Memory B cell (primary cell): ENCODE measurements at regions not wholly inside any gene's neighbourhood (a gene's known extent, or its start where the extent isn't known, plus 50 kb on each side); places are given as distances from the start of the nearest gene placed in this dataset.

Experiments
- ATAC-seq: fragments of 150-1000 bp; cut with Tn5 transposase; 2 replicates; pipeline ENCODE4 v1.10.0; 2021; ENCODE audit warnings: low read depth, mild to moderate bottlenecking, moderate library complexity
- DNase-seq, 2 donors: peaks; one replicate each; pipeline ENCODE4 v3.0.0; 2022; ENCODE audit warnings: low spot score in 2 of 2
- H3K27ac Mint-ChIP-seq: one replicate; pipeline ENCODE4 v1.8.0; 2022; ENCODE audit warnings: mild to moderate bottlenecking, moderate library complexity, mixed read lengths
- H3K27me3 Mint-ChIP-seq: one replicate; pipeline ENCODE4 v1.8.0; 2022; ENCODE audit warnings: mixed read lengths
- H3K36me3 Mint-ChIP-seq: one replicate; pipeline ENCODE4 v1.8.0; 2022; ENCODE audit warnings: mild to moderate bottlenecking, mixed read lengths
- H3K4me1 Mint-ChIP-seq: one replicate; pipeline ENCODE4 v1.8.0; 2022; ENCODE audit warnings: mixed read lengths
- H3K4me3 Mint-ChIP-seq: one replicate; pipeline ENCODE4 v1.8.0; 2022; ENCODE audit warnings: mild to moderate bottlenecking, moderate library complexity, mixed read lengths
- H3K9me3 Mint-ChIP-seq: one replicate; pipeline ENCODE4 v1.8.0; 2022; ENCODE audit warnings: mixed read lengths

DNA sequence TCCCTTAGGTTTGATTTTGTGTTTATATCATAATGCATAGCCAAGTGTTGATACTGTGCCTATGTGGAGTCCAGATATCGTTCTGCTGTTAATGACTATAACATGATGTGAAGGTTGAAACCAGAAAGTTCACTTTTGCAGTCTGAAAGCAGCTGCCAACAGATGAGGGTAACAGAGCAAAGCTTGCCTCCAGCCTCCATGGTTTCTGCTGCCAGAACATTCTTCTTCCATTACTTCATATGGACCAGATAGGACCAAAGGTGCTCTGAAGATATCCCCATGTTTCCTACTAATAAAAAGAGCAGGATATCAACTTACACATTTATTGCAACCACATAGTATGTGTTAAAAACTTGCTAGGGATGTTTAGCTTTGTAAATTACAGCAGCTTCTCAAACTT, 394.1 kb downstream of the SPRY1 start:
- no peak for DNase-seq
- ATAC-seq: no peak
- peaks cover 1% of the 10 kb centered on the region for H3K9me3 Mint-ChIP-seq
- H3K4me3 Mint-ChIP-seq: no peak overlapping the region
- H3K27me3 Mint-ChIP-seq: no peaks in the 10 kb centered on the region
- H3K4me1 Mint-ChIP-seq: no peaks in the 10 kb centered on the region
- H3K27ac Mint-ChIP-seq: no peak overlapping the region
- H3K36me3 Mint-ChIP-seq: no peaks in the 10 kb centered on the region

DNA sequence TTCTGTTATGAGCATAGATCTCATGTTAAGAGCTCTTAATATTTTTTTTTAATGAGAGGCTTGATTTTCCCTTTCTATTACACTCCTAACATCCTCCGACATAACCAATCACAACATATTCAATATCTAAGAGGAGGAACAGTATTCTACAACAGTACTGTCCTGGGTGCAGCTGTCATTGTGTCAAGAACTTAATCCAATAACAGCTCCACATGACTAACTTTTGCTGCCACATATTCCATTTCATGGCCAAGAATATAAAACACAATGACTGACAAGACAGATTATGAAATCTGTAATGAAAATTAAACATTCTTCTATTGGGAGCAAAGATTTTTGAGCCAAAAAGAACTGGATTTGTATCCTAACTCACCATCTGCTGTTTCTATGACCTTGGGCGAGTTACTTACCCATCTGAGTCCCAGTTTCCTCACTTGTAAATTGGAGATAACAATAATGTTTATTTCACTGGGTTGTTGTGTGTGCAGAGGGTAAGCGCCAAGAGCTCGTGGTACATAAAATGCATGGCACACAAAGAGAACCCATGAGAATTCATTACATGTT, 405.6 kb downstream of the SPRY1 start:
- Mint-ChIP-seq H3K4me3 (no peak overlapping the region), H3K27ac (no peak overlapping the region), H3K36me3 (peaks cover 2% of the 10 kb centered on the region), H3K9me3 (peaks cover 7% of the 10 kb centered on the region), H3K4me1 (no peaks in the 10 kb centered on the region), H3K27me3 (peaks cover 4% of the 10 kb centered on the region)
- DNase-seq (no peak), ATAC-seq (no peak)

DNA sequence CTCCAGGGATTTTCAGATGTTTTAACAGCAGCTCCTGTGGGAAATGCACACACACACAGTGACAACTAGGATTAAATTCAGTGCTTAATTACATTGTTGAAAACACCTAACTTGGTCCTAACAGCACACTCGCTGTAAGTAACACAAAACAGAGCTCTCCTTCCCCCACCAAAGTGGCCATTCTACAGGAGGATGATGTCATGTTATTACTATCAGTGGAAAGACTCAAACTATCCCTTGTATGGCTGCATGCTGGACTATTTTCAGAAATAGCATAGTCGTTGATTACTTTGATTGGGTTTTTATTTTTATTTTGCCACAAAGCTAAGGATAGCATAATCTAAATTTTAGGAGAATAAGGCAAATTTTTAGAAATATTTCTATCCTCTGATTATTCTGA, 406.3 kb downstream of the SPRY1 start:
- Mint-ChIP-seq H3K27me3 (peaks cover 4% of the 10 kb centered on the region), H3K27ac (no peak overlapping the region), H3K9me3 (peaks cover 3% of the 10 kb centered on the region), H3K4me1 (no peaks in the 10 kb centered on the region), H3K4me3 (no peak overlapping the region), H3K36me3 (no peaks in the 10 kb centered on the region)
- no peak for DNase-seq
- no peak for ATAC-seq

DNA sequence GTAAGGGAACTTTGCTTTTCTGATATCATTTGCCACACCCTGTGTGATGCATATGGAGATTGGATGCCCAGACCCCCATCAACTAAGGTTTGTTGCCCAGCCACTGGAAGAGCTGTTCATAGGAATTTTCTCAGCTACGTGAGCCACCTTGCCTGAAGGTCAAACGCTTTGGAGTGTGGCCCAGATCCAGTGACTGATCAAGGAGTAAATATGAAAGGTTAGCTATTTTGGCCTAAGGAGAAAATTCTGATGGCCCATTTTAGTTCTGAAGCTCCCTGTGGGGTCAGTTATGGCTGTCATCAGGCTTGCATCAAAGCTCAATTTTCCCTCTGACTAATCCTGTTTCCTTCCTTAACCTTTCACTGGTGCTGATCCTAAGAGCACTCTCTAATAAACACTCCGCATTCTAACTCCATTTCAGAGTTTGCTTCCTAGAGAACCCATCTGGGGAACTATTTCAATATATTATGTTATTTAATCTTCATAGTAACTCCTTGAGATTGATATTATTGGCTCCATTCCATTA, 407.7 kb downstream of the SPRY1 start:
- no peak overlapping the region for H3K4me3 Mint-ChIP-seq
- peaks cover 6% of the 10 kb centered on the region for H3K27me3 Mint-ChIP-seq
- no peak for DNase-seq
- no peaks in the 10 kb centered on the region for H3K4me1 Mint-ChIP-seq
- no peaks in the 10 kb centered on the region for H3K36me3 Mint-ChIP-seq
- H3K9me3 Mint-ChIP-seq: peaks cover 3% of the 10 kb centered on the region
- no peak for ATAC-seq
- H3K27ac Mint-ChIP-seq: no peak overlapping the region

DNA sequence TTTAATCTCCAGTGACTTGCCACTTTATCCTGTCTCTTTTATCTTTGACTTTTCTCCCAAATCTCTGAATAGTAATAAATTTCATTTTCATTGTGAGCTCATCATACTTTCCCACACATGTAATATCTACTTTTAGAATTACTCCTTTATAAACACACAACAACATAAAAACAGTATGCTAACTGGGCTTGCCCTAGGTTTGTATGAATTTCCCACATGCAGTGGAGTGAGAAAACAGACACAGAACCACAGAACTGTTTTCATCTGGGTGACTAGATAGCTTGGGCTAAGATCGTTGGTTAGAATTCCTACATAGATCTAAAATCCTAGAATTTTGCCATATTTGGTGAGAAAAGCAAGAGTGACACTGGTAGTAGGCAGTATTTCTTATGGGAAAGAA, 409.5 kb downstream of the SPRY1 start:
- ATAC-seq (no peak), DNase-seq (no peak)
- peaks cover 1% of the 10 kb centered on the region for H3K9me3 Mint-ChIP-seq
- peaks cover 6% of the 10 kb centered on the region for H3K27me3 Mint-ChIP-seq
- H3K36me3 Mint-ChIP-seq: no peaks in the 10 kb centered on the region
- H3K4me3 Mint-ChIP-seq: no peak overlapping the region
- H3K27ac Mint-ChIP-seq: no peak overlapping the region
- H3K4me1 Mint-ChIP-seq: no peaks in the 10 kb centered on the region

DNA sequence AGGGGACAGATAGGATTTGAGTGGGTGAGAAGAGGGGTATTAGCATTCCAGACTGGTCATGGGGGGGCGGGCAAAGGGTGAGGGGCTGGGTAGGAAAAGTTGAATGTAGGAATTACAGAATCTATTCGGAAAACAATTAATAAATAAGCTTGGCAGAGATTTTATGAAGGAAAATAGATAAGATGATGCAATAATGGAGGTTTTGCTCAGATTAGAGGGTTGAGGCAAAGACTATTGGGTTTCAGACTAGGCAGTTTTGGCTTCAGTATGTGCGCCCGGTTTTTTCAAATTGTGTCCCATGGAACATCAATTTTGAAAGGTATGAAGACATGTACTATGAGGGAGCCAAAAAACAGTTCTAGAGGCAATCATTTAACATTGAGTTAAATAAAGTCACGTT, 410.6 kb downstream of the SPRY1 start:
- DNase-seq (no peak), ATAC-seq (no peak)
- peaks cover 1% of the 10 kb centered on the region for H3K9me3 Mint-ChIP-seq
- peaks cover 6% of the 10 kb centered on the region for H3K4me1 Mint-ChIP-seq
- H3K27me3 Mint-ChIP-seq: peaks cover 6% of the 10 kb centered on the region
- no peak overlapping the region for H3K27ac Mint-ChIP-seq
- H3K36me3 Mint-ChIP-seq: no peaks in the 10 kb centered on the region
- H3K4me3 Mint-ChIP-seq: no peak overlapping the region

DNA sequence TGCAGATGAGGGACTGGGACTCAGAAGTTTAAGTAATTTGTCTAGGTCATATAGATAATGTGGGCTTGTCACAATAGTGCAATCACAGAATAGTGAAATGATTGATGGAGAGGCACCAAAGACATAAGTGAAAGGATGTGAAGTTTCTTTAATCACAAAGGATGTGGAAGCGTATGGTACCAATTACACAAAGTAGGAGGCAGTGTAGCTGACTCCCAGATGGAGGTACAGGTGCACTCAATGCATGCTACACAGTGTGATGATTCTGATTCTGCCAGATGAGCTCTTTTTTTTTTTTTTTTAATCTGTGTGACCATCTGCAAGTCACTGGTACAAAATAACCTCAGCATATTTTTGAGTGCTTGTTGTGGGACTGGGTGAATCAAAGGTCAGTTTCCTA, 411.3 kb downstream of the SPRY1 start:
- peaks cover 6% of the 10 kb centered on the region for H3K4me1 Mint-ChIP-seq
- DNase-seq (no peak), ATAC-seq (no peak)
- no peaks in the 10 kb centered on the region for H3K9me3 Mint-ChIP-seq
- no peak overlapping the region for H3K27ac Mint-ChIP-seq
- peaks cover 3% of the 10 kb centered on the region for H3K27me3 Mint-ChIP-seq
- no peak overlapping the region for H3K4me3 Mint-ChIP-seq
- no peaks in the 10 kb centered on the region for H3K36me3 Mint-ChIP-seq

DNA sequence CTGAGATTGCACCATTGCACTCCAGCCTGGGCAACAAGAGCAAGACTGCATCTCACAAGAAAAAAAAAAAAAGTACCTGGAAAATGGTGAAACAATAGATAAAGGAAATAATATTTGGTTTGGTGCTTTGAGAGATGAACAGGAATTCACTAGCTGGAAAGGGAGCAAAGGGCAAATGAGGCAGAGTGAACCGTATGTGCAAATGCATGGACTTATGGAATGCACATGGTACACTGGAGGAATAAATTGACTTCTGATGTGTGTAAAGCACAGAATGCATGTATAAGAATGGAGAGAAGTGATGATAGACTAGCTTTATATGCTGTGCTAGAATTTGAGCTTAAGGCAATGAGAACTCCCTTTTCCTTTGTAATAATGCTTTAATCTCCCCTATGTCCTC, 413.3 kb downstream of the SPRY1 start:
- ATAC-seq (no peak), DNase-seq (no peak)
- no peaks in the 10 kb centered on the region for H3K36me3 Mint-ChIP-seq
- peaks cover 2% of the 10 kb centered on the region for H3K27me3 Mint-ChIP-seq
- H3K9me3 Mint-ChIP-seq: no peaks in the 10 kb centered on the region
- H3K4me3 Mint-ChIP-seq: no peak overlapping the region
- no peak overlapping the region for H3K27ac Mint-ChIP-seq
- peaks cover 6% of the 10 kb centered on the region for H3K4me1 Mint-ChIP-seq

DNA sequence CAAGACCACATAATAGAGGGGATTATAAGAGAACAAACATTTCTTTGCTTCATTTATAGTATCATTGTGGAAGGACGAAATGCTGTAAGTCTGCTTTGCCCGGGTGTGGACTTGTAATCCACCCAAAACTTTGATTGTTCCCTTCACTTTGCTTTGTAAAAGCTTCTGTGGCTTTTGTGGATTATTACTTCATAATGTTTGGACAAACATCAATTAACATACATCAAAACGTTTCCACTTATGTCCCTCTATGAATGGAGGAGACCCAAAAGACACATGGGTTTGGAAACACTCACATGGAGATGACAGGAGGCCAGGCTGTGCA, 415.4 kb downstream of the SPRY1 start:
- ATAC-seq (no peak), DNase-seq (no peak)
- peaks cover 2% of the 10 kb centered on the region for H3K27me3 Mint-ChIP-seq
- H3K36me3 Mint-ChIP-seq: no peaks in the 10 kb centered on the region
- H3K9me3 Mint-ChIP-seq: no peaks in the 10 kb centered on the region
- peak overlapping the region; percentile 59 for H3K4me3 Mint-ChIP-seq
- H3K4me1 Mint-ChIP-seq: peaks cover 6% of the 10 kb centered on the region
- peak overlapping the region; percentile 6 for H3K27ac Mint-ChIP-seq

DNA sequence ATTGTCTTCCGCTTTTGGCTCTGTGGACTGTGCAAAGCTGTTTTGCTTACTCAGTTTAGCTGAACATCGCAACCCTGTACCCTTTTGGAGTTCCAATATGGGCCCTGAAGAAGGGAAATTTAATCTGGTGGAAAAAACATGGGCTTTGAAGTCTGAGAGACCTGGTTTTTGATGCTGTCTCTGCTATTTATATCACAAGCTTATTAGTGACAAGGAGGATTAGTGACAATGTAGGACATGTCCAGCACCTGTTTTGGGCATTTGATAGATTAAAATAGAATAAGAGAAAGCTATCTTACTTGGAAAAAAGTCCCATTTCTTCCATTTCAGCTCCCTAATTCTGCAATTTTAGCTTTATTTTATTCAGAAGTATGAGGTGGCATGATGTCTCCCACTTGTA, 417.3 kb downstream of the SPRY1 start:
- Mint-ChIP-seq H3K4me3 (no peak overlapping the region), H3K4me1 (peaks cover 6% of the 10 kb centered on the region), H3K36me3 (no peaks in the 10 kb centered on the region), H3K27ac (no peak overlapping the region), H3K27me3 (peaks cover 2% of the 10 kb centered on the region), H3K9me3 (no peaks in the 10 kb centered on the region)
- DNase-seq (no peak), ATAC-seq (no peak)

DNA sequence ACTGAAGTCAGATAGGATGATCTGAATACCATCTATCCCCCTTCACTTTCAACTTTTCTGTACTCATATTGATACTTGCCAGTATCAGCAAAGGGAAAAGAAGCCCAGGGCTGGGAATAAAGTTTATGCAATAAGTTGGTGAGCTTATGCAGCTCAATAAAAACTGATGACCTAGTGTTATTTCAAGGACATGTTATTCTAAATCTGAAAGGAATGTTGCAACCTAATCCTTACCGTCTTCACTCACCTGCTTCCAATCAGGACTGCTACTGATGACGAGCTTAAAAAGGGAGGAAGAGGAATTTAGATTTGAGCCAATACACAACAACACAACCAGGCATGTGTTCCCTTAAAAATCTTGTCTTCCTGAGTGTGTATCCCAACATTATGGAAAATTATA, 419.9 kb downstream of the SPRY1 start:
- no peak for DNase-seq
- no peak for ATAC-seq
- Mint-ChIP-seq H3K27me3 (no peaks in the 10 kb centered on the region), H3K4me3 (no peak overlapping the region), H3K36me3 (no peaks in the 10 kb centered on the region), H3K9me3 (no peaks in the 10 kb centered on the region), H3K27ac (no peak overlapping the region), H3K4me1 (peaks cover 6% of the 10 kb centered on the region)

DNA sequence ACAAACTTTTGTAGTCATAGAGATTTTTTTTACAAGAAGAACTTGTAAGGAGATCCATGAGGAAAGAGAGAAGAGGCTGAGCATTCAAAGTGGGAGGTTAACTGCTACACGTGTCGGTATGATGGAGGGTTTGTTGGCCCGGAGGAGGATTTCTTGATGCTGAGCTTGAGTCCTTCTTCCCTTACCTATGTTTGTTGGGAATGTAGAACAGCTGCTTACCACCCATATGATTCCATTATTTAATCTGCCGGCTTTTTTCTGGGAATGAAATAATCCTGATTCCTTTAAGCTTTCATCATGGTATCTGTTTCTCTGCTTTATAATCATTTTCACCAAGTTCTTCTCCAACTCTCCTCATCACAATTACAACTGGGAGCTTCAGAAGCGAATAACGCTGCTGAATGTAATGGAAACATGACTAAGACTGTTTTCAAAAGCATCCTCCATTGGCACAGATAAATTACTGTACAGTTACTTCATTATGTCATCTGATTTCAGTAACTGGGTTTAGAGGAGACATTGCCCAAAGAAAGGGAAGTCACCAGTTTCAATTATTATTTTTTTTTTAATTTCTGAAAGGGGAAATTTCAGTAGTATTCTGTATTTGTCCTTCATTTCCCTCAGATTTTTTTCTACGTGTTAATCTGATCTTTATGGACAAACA, 420.6 kb downstream of the SPRY1 start:
- Mint-ChIP-seq H3K36me3 (no peaks in the 10 kb centered on the region), H3K27me3 (no peaks in the 10 kb centered on the region)
- no peak for DNase-seq

DNA sequence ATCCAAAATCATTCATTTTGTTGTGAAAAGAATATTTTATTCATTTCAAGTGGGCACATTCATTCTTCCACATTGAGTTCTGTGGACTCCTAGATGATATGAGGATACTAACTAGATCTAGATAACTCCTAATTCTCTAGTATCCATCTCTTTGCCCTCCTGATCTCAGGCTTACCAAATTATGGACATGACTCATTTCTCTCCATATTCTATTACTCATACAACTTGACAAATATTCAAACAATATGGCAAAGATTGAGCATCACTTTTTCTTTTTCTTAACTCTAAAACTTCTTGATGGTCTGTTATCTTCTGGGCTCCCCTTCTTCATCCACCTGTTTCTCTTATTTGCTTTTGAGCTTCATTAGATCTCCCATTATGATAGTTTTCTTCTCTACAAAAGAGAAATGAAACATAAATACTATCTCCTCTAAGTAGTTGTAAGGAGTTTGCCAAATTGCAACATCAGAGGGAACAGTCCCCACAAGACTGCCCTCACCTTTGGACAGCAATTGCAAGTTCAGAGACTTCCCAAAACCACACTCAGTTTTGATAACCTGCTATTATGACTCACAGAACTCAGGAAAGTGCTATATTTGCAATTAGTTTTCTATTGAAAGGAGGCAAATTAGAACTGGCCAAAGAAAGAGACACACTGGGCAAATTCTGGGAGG, 422.9 kb downstream of the SPRY1 start:
- DNase-seq: no peak
- H3K36me3 Mint-ChIP-seq: no peaks in the 10 kb centered on the region
- no peaks in the 10 kb centered on the region for H3K9me3 Mint-ChIP-seq
- no peak overlapping the region for H3K27ac Mint-ChIP-seq
- H3K4me1 Mint-ChIP-seq: no peaks in the 10 kb centered on the region
- peaks cover 4% of the 10 kb centered on the region for H3K27me3 Mint-ChIP-seq
- ATAC-seq: no peak
- H3K4me3 Mint-ChIP-seq: no peak overlapping the region

More for the DNA sequence above, 420.6 kb downstream of the SPRY1 start:
- no peak overlapping the region for H3K27ac Mint-ChIP-seq
- H3K4me1 Mint-ChIP-seq: peaks cover under 1% of the 10 kb centered on the region
- ATAC-seq: no peak
- no peaks in the 10 kb centered on the region for H3K9me3 Mint-ChIP-seq
- no peak overlapping the region for H3K4me3 Mint-ChIP-seq

DNA sequence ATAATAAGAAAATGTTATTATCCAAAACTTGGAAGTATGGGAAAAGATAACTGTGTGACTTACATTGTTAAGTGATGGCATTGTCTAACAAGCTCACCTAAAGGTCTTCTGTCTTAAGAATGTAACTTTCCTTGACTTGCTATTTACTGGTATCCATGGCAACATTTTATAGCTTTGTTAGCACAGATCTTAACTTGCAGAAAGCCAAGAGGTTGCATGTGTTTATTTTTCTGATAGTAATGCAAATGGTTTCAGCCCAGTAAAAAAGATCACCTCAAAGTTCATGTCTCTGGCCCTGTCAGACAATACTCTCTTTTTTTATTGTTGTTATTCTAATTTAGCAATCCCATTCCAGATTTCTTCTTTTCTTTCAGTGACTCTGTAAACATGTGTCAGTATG, 425.3 kb downstream of the SPRY1 start:
- Mint-ChIP-seq H3K4me3 (no peak overlapping the region), H3K9me3 (no peaks in the 10 kb centered on the region), H3K27ac (no peak overlapping the region), H3K36me3 (no peaks in the 10 kb centered on the region), H3K27me3 (peaks cover 4% of the 10 kb centered on the region), H3K4me1 (no peaks in the 10 kb centered on the region)
- ATAC-seq (no peak), DNase-seq (no peak)

DNA sequence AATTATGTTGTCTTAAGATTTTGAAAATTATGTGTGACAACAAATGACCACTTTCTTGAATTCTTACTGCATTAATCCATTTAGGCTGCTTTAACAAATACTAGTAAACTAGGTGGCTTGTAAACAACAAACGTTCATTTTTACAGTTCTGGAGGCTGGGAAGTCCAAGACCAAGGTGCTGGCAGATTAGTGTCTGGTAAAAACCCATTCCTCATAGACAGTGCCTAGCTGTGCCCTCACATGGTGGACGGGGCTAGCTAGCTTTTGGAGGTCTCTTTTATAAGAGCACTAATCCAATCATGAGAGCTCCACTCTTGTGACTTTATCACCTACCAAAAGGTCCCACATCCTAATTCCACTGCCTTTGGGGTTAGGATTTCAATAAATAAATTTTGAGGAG, 425.8 kb downstream of the SPRY1 start:
- no peak overlapping the region for H3K27ac Mint-ChIP-seq
- no peak for DNase-seq
- no peak for ATAC-seq
- H3K4me1 Mint-ChIP-seq: no peaks in the 10 kb centered on the region
- no peak overlapping the region for H3K4me3 Mint-ChIP-seq
- H3K9me3 Mint-ChIP-seq: no peaks in the 10 kb centered on the region
- no peaks in the 10 kb centered on the region for H3K36me3 Mint-ChIP-seq
- peaks cover 4% of the 10 kb centered on the region for H3K27me3 Mint-ChIP-seq
